ENCODE measurements at regions not wholly inside any gene's neighbourhood (a gene's known extent, or its start where the extent isn't known, plus 50 kb on each side); places are given as distances from the start of the nearest gene placed in this dataset.
A peak's percentile ranks its signal among the peaks of the same experiment; 100 is the strongest.

DNA sequence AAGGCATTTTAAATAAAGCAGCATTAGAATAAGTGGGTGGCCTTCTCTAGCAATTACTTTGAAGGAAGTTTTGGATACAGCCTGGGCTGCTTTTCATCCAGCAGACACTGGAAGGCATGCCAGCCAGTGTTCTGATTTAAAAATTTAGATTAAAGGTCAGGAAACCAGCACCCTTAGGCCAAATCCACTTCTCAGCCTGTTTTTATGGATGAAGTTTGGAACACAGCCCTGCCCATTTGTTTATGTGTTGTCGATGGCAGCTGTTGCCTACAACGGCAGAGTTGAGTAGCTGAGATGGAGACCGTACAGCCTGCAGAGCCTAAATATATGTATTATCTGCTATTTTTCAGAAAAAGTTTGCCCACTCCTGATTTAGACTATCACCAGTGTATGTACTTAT lies 313.6 kb upstream of the ACVR2A start:
- Histone ChIP-seq H4K20me1 (ENCODE audit: low read length) (no peaks in the 10 kb centered on the region), H3K79me2 (ENCODE audit: low read length) (no peaks in the 10 kb centered on the region), H3F3A (ENCODE audit: low read length, unreplicated experiment) (no peaks in the 10 kb centered on the region), H3K4me2 (ENCODE audit: low read length) (no peak overlapping the region), H3K36me3 (ENCODE audit: low read depth, low read length) (no peaks in the 10 kb centered on the region), H3K9me3 (ENCODE audit: low read length) (no peaks in the 10 kb centered on the region), H3K27me3 (ENCODE audit: low read length) (no peaks in the 10 kb centered on the region), H3K4me3 (ENCODE audit: low read length) (no peak overlapping the region), H3K4me1 (ENCODE audit: insufficient read depth, low read length) (no peaks in the 10 kb centered on the region), H2AFZ (ENCODE audit: low read length) (no peak overlapping the region), H3K27ac (ENCODE audit: low read length) (no peak overlapping the region), H3K9me2 (replicated peaks; ENCODE audit: low read length) (no peaks in the 10 kb centered on the region), H3K9ac (ENCODE audit: low read length) (no peak overlapping the region)
- ChIA-PET CTCF (no interaction called here), POLR2A (ENCODE audit: unreplicated experiment) (no interaction called here)
- ATAC-seq, result no peak
- DNase-seq, result no peak
- TF ChIP-seq EZH2phosphoT487 (IDR thresholded peaks at IDR 0.05; ENCODE audit: borderline replicate concordance, low read length) (no peak), EZH2 (IDR thresholded peaks at IDR 0.05; ENCODE audit: low read length, unreplicated experiment) (no peak)
- TF ChIP-seq, protein P1, sequence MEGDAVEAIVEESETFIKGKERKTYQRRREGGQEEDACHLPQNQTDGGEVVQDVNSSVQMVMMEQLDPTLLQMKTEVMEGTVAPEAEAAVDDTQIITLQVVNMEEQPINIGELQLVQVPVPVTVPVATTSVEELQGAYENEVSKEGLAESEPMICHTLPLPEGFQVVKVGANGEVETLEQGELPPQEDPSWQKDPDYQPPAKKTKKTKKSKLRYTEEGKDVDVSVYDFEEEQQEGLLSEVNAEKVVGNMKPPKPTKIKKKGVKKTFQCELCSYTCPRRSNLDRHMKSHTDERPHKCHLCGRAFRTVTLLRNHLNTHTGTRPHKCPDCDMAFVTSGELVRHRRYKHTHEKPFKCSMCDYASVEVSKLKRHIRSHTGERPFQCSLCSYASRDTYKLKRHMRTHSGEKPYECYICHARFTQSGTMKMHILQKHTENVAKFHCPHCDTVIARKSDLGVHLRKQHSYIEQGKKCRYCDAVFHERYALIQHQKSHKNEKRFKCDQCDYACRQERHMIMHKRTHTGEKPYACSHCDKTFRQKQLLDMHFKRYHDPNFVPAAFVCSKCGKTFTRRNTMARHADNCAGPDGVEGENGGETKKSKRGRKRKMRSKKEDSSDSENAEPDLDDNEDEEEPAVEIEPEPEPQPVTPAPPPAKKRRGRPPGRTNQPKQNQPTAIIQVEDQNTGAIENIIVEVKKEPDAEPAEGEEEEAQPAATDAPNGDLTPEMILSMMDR (conservative IDR thresholded peaks at IDR 0.05; ENCODE audit: low read depth, low read length), result no peak
- no TSS peak for BruUV-seq (replicated peaks)
- intact Hi-C loops (cut with micrococcal nuclease), result no loop called here

DNA sequence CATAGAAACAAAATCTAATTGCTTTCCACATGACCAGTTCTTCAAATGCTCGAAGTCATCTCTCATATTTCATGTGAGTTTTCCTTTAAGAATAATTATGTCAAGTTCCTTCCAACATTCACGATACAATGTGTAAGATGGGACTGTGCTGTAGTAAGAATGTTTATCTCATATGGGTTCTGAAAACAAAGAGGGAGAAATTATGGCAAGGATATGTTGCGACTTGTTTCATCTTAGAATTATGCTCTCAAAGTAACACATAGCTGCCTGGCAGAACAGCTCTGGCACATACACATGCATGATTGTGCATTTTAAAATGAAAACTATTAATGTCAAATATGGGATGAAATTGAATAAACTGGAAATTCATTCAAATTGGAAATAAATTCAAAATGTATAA lies 314.8 kb upstream of the ACVR2A start:
- Histone ChIP-seq H3K27me3 (ENCODE audit: low read length) (no peaks in the 10 kb centered on the region), H2AFZ (ENCODE audit: low read length) (no peak overlapping the region), H3K9ac (ENCODE audit: low read length) (no peak overlapping the region), H3K9me3 (ENCODE audit: low read length) (no peaks in the 10 kb centered on the region), H3K36me3 (ENCODE audit: low read depth, low read length) (no peaks in the 10 kb centered on the region), H3K9me2 (replicated peaks; ENCODE audit: low read length) (no peaks in the 10 kb centered on the region), H3F3A (ENCODE audit: low read length, unreplicated experiment) (no peaks in the 10 kb centered on the region), H3K27ac (ENCODE audit: low read length) (no peak overlapping the region), H3K79me2 (ENCODE audit: low read length) (no peaks in the 10 kb centered on the region), H3K4me1 (ENCODE audit: insufficient read depth, low read length) (peaks cover 12% of the 10 kb centered on the region), H3K4me2 (ENCODE audit: low read length) (no peak overlapping the region), H3K4me3 (ENCODE audit: low read length) (no peak overlapping the region), H4K20me1 (ENCODE audit: low read length) (no peaks in the 10 kb centered on the region)
- DNase-seq (no peak), ATAC-seq (no peak)
- TF ChIP-seq EZH2 (IDR thresholded peaks at IDR 0.05; ENCODE audit: low read length, unreplicated experiment), result no peak
- TF ChIP-seq EZH2phosphoT487 (IDR thresholded peaks at IDR 0.05; ENCODE audit: borderline replicate concordance, low read length), result no peak
- TF ChIP-seq, protein P1 (conservative IDR thresholded peaks at IDR 0.05; ENCODE audit: low read depth, low read length), result no peak
- ChIA-PET CTCF (no interaction called here), POLR2A (ENCODE audit: unreplicated experiment) (no interaction called here)
- no TSS peak for BruUV-seq (replicated peaks)
- intact Hi-C loops (cut with micrococcal nuclease), result no loop called here

DNA sequence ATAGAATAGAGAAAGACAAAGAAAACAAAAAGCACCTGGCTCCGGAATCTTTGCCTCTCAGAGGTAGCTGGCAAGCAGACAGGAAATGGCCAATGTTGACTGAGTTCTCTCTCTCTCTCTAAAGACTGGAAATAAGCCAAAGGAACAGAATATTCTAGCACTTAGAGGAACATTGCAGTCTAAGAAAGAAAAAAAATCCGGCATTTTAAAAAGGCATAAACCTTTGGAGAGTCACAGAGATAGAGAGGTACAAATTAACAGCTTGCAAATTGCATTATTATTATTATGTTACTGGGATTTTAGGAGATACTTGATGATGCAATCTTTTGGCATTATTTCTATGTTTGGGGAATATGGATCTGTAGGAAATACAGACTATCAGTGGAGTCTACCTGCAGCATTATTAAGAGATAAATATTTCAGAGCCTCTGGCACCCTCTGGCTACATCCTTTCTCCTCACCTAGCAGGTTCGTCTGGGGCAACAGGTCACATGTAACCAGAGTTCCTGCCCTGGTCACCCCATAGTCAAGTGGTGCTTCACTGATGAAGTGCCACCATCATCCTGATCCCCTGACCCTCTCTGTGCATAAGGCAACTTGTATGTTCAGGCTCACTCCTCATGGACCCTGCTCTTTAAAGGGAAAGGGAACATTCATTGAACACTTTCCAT lies 318.9 kb upstream of the ACVR2A start:
- Histone ChIP-seq H3K27me3 (ENCODE audit: low read length) (no peaks in the 10 kb centered on the region), H3K9me3 (ENCODE audit: low read length) (no peaks in the 10 kb centered on the region), H3K4me2 (ENCODE audit: low read length) (no peak overlapping the region), H2AFZ (ENCODE audit: low read length) (no peak overlapping the region), H3K9me2 (replicated peaks; ENCODE audit: low read length) (no peaks in the 10 kb centered on the region), H3K79me2 (ENCODE audit: low read length) (no peaks in the 10 kb centered on the region), H3K36me3 (ENCODE audit: low read depth, low read length) (no peaks in the 10 kb centered on the region), H4K20me1 (ENCODE audit: low read length) (no peaks in the 10 kb centered on the region), H3K9ac (ENCODE audit: low read length) (no peak overlapping the region), H3K4me3 (ENCODE audit: low read length) (no peak overlapping the region), H3K27ac (ENCODE audit: low read length) (no peak overlapping the region), H3F3A (ENCODE audit: low read length, unreplicated experiment) (no peaks in the 10 kb centered on the region), H3K4me1 (ENCODE audit: insufficient read depth, low read length) (peaks cover 14% of the 10 kb centered on the region)
- CTCF ChIA-PET, result no interaction called here
- no TSS peak for BruUV-seq (replicated peaks)
- DNase-seq, result peak; percentile 46
- intact Hi-C loops (cut with micrococcal nuclease), result no loop called here
- POLR2A ChIA-PET (ENCODE audit: unreplicated experiment), result no interaction called here
- peak; percentile 24 for ATAC-seq
- TF ChIP-seq EZH2 (IDR thresholded peaks at IDR 0.05; ENCODE audit: low read length, unreplicated experiment), result no peak
- TF ChIP-seq, protein P1 (conservative IDR thresholded peaks at IDR 0.05; ENCODE audit: low read depth, low read length), result no peak
- TF ChIP-seq EZH2phosphoT487 (IDR thresholded peaks at IDR 0.05; ENCODE audit: borderline replicate concordance, low read length), result no peak

Data from PC-3 (cell line).